GM12873 (cell line): ENCODE measurements at regions not wholly inside any gene's neighbourhood (a gene's known extent, or its start where the extent isn't known, plus 50 kb on each side); places are given as distances from the start of the nearest gene placed in this dataset.

ENCODE experiments used
- CTCF ChIP-seq: IDR thresholded peaks from 2 replicates; pipeline ENCODE4 v1.5.1; 2012; ENCODE audit warnings: low read depth, mild to moderate bottlenecking, moderate library complexity, low read length, control low read depth; ENCODE audit not compliant: insufficient read depth; ENCODE audit errors: missing control alignments

GRCh38 chr2:175403599-175404221 lies 222.2 kb upstream of the ATP5MC3 start:
- TF ChIP-seq CTCF, result no peak

DNA sequence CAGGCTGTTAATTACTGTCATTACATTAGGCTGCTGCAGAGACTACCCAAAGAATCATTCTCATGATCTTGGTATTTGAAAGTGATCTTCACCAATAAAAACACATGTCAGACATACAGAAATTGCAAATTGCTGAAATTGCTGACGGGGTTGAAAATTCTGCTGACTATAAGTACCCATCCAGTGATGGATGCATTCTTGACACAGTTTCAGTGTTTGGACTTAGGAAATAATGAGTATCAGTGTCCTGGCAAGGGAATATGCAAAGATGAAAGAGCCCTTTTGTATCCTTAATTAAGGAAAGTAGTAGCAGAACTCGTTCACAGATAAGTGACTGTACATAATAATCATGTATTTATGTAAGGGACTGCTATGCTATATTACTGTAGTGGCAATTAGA lies 221.1 kb upstream of the ATP5MC3 start:
- TF ChIP-seq CTCF, result no peak

DNA sequence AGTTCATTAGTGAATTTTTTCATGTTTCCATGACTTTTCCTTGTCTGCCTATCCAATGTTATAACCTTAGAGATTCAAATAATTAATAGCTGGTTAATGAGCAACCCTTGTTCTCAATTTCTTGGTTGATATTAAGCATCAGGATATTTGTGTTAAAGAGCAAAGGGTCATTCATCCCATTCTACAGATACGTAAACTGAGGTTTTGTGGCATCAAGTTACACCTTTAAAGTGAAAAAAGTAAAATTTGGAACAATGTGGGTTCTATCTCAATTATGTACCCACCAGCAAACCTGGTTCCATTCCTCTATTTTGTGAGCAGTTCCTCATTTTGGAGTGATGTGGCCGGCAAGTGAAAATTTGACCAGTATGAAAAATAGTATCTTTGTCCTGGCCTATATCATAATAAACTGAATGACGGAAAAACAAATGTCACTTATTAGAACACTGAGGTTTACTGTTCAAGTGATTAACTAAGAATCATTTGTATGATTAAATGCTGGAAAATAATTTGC lies 220.5 kb upstream of the ATP5MC3 start:
- no peak for TF ChIP-seq CTCF

DNA sequence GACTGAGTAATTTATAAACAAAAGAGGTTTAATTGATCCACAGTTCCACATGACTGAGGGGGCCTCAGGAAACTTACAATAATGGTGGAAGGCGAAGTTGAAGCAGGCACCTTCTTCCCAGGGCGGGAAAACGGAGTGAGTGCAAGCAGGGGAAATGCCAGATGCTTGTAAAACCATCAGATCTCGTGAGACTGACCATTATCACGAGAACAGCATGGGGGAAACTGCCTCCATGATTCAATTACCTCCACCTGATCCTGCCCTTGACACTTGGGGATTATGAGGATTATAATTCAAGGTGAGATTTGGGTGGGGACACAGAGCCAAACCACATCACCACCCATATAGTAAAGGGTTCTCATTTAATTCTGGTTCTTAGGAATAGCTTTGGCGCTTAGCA lies 219.5 kb upstream of the ATP5MC3 start:
- TF ChIP-seq CTCF, result no peak

DNA sequence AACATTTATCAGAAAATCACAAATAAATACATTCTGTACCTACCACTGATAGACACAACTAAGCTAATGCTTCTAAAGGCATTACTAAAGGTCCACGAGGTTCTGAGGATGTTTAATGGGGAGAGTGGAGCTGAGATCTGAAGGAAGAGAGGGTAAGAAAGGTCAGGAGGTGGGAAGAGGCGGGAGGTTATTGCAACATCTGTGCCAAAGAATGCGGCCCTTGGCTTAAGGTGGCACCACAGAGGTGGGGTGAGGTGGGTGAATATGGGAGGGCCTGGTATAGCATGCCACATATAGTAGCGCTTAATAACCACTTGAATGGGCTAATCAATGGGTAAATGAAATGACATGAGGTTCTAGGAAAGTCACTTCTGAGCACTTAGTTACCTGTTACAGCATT lies 217.8 kb upstream of the ATP5MC3 start:
- no peak for TF ChIP-seq CTCF

- no peak for TF ChIP-seq CTCF
Measured at GRCh38 chr2:175398848-175399247, 217.3 kb upstream of the ATP5MC3 start.

DNA sequence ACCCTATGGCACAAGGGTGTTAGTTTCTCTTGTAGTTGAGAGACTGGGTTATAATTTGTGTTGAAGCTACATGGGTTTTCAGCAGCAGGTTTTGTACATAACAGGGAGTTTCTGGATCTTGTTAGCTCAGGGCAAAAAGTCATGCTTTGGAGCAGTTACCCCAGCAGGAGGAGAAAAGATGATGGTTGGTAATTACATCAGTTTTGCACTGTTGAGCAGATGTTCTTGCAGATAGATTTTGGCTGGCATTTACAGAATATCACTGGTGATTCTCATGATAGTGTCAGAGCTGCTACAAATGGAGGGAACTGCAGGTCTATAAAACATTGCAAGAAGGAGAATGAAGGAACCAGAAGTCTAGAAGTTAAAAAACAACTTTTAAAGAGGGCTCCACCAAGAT lies 215.2 kb upstream of the ATP5MC3 start:
- no peak for TF ChIP-seq CTCF
